ENCODE measurements at regions not wholly inside any gene's neighbourhood (a gene's known extent, or its start where the extent isn't known, plus 50 kb on each side); places are given as distances from the start of the nearest gene placed in this dataset.
"Not testable (repeated sequence)": the region's sequence is repeated elsewhere in the genome, so short reads cannot be mapped to it uniquely, and the experiment has no call there.

DNA sequence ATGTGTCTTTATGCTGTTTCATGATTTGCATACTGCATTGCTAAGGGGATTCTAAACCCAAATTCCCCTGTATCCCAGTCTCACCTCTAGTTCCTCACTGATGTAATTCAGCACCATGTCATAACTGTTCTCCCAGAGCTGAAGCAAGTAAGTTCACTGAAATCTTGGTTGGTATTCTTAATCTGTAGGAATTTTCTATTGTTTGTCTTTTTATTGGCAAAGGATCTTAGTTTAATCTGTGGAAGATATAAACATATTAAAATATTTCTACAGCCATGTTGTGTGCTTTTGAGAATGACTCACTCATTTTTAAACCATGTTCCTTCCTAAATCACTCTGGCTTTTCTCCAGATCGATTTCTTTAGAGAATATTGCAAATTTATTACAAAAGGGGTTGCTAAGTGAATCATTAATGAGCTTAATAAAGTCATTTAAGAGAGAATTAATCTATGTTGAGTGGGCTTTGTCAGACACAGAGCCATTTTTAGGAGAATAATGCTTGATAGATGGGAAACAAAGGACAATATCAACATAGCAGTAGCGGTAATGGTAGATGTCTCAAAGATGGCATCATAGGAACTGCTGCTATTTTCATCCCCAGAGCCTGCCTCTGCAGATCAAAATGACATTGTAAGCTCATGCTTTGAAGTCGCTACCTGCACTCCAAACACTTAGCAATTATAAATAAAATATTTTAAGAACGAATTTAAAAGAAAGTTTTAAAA, 110.0 kb downstream of the ENC1 start:
- DNase-seq, result no peak

DNA sequence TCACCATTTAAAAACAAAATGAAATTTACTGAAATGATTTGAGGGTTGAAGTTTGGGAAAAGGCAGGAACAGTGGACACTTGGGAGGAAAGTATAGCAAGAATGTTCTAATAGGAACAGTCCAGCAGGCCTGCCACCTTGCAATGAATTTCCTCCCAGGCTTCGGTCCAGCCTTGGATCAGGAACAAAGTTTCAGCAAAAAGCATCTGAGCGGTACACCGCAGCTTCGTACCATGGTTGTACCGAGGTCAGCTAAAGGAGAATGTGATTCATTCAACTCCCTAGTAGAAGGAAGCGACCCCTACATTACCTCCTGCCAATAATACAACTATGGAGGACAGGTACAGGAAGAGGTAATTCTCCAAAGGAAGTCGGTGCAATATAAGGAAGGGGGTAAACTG, 111.4 kb downstream of the ENC1 start:
- no peak for DNase-seq

DNA sequence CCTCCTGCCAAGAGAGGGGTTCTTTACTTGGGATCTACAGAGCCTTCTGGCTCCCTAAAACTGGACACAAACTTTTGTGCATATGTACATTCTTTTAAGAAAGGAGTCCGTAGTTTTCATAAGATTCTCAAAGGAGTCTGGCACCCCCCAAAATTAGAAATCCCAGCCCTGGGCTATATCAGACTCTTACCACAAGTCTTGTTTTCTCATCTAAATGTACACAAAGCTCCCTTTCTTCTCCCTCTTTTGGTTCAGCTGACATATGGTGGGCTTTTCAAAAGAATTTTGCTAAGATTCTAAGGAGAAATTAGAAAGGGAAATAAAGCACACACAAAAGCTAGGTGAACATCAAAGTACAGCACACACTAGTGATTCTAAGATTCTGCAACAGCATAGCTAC, 114.4 kb downstream of the ENC1 start:
- no peak for DNase-seq

DNA sequence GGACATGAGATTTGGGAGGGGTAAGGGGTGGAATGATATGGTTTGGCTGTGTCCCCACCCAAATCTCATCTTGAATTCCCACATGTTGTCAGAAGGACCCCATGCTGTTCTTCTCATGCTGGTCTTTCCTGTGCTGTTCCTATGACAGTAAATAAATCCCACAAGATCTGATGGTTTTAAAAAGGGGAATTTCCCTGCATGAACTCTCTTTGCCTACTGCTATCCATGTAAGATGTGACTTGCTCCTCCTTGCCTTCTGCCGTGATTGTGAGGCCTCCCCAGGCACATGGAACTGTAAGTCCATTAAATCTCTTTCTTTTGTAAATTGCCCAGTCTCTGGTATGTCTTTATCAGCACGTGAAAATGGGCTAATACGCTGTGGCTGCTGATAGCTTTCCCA, 115.8 kb downstream of the ENC1 start:
- not testable (repeated sequence) for DNase-seq

DNA sequence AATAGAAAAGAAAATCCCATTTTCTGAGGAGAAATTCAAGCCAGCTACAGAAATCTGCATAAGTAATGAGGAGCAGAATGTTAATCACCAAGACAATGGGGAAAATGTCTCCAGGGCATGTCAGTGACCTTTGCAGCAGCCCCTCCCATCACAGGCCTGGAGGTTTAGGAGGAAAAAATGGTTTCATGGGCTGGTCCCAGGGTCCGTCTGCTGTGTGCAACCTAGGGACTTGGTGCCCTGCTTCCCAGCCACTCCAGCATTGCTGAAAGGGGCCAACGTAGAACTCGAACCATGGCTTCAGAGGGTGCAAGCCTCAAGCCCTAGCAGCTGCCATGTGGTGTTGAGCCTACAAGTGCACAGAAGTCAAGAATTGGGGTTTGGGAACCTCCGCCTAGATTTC, 116.8 kb downstream of the ENC1 start:
- not testable (repeated sequence) for DNase-seq

DNA sequence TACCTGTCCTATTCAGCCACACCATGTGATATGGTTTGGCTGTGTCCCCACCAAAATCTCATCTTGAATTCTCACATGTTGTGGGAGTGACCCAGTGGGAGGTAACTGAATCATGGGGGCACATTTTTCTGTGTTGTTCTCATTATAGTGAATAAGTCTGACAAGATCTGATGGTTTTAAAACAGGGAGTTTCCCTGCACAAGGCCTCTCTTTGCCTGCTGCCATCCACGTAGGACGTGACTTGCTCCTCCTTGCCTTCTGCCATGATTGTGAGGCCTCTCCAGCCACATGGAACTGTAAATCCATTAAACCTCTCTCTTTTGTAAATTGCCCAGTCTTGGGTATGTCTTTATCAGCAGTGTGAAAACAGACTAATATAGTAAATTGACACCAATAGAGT, 117.7 kb downstream of the ENC1 start:
- DNase-seq, result not testable (repeated sequence)

DNA sequence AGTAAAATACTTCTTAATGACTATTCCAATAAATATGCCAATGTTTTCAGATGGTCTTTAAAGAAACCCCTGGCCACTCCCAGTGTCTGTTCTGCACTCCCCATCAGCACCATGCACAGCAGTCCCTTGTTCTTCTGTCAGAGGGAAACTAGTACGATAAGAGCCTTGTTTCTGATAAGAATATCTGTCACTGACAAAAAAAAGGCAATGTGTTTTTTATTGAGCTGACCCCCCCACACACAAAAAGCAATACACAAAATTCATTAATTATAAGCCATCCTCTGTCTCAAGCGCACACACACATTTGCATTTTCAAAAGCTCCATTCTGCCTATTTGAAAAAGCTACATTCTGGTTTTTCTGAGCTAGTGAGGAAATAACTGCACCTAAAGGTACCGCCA, 119.1 kb downstream of the ENC1 start:
- no peak for DNase-seq

DNA sequence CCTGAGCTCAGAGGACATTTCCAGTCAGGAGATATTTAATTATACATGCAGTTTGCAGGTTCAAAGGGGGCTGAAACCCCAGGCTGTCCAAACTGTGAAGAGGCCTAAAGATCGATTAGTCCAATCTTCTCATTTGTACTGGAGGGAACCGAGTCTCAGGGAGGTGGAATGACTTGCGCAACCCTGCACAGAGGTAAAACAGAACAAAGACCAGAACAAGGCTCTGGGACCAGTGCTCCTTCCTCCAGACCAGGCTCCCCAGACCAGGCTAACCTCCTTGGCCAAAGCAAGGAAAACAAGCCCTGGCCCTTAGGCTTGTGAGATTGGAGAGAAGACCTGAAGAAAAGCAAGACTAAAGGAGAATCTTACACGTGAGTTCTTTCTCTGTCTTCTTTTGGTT, 120.8 kb downstream of the ENC1 start:
- no peak for DNase-seq

DNA sequence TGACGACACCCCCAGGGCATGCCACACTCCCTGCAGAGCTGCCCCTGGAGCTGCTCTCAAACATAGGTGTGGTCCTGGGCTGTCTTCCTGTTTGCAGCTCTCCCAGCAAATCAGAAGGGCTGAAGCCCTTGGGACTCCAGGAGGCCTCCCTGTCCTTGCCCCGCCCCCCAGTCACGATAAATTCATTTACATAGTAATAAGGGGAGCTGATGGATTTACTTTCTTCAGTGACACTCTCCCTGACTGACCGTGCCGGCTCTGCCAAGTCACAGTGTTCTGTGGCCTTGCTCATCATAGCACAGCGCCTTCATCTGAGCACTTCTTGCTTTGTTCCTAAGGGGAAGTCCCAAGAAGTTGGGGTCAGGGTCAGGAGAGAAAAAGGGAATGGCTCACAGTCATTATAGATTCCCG, 121.4 kb downstream of the ENC1 start:
- no peak for DNase-seq

DNA sequence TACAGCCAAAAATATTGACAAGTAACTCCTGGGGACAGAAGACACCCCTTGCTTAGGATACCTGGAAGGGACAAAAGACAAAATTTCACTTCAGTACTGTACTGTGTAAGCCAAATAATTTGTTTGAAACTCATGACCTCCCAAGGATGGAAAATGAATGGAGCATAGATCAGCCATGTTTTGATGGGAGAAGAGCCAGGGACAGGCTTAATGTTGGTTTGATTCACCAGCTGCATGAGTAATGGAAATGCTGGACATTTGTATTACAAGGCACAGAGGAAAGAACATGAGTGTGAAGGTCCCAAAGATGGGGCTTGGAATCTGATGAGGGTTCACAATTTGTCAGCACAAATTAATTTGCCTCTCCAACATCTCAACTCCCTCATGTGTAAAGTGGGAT, 122.8 kb downstream of the ENC1 start:
- no peak for DNase-seq

DNA sequence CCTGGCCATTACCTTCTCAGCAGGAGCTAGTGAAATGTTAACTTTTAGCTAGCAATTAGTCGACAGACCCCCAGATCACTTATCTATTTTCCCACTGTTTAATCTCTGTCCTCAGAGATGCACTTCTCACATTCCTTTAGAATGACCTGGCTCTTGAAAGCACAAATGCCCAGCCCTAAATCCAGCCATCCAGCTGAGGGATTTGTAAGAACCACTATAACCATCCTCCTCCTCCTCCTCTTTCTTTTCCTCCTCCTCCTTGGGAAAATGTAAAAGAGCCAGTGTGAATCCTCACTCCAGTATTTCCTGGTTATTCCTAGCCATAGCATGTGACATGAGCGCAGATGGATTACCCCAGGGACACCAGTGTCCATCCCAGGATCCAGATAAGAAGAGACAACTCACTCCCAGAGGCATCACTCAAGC, 124.3 kb downstream of the ENC1 start:
- no peak for DNase-seq

DNA sequence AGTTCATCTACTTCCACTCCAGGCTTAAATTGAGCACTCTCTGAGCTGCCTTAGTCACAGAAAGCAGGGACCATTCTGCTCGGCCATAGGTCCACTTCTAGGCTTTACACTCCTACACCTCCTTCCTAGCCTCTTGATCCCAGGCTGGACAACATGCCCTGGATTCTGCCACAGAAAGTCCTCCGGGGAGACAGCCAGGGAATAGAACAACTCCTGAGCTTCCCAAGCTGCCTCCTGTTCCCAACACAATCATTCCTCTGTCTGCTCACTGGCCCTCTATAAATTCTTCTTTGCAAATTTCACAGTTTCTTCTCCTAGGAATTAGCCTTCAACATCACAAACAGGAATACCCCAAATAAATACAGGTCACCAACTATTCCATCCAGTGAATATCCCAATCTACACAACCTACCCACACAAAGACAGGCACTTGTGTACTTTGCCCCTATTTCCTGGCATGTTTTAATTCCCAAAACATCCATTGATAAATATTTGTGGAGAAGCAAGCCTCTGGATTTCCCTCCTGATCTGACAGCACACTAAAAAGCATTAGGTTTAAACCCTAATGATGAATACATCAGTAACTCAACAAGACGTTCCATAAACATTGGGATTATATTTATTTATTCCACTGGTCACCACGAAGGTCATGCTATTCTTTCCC, 125.5 kb downstream of the ENC1 start:
- no peak for DNase-seq

DNA sequence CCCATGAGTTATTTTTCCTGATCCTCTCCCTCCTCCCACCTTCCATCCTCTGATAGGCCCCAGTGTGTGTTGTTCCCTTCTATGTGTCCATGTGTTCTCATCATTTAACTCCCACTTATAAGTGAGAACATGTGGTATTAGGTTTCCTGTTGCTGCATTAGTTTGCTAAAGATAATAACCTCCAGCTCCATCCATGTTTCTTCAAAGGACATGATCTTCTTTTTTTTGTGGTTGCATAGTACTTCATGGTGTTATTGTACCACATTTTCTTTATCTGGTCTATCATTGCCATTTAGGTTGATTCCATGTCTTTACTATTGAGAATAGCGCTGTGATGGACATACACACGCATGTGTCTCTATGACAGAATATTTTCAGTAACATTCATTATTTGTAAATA, 128.8 kb downstream of the ENC1 start:
- not testable (repeated sequence) for DNase-seq

DNA sequence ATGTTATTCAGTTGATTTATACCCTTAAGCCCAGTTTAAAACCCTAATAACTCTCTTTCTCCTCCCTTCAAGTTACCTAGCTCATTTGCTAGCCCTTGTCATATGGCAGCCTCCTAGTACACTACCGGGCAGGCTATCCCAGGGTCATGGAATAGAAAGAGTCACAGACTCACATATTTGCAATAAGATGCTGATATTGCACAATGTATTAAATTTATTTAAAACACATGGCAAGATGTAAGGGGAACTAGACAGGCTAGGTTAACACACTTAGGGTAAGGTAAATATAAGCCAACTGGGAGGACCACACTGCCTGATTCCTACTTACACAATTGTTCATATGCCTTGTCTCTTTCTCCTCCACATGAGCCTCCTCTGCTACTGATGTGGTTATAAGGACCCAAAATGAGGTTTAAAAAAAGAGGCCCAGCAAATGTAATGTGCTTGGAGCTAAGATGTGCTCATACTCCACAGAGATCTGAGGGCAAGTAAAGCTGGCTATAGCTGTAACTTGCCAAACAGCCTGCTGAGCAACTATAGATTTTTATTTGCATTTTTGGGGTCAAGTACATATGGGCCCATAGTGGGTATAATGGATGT, 130.0 kb downstream of the ENC1 start:
- DNase-seq, result no peak

DNA sequence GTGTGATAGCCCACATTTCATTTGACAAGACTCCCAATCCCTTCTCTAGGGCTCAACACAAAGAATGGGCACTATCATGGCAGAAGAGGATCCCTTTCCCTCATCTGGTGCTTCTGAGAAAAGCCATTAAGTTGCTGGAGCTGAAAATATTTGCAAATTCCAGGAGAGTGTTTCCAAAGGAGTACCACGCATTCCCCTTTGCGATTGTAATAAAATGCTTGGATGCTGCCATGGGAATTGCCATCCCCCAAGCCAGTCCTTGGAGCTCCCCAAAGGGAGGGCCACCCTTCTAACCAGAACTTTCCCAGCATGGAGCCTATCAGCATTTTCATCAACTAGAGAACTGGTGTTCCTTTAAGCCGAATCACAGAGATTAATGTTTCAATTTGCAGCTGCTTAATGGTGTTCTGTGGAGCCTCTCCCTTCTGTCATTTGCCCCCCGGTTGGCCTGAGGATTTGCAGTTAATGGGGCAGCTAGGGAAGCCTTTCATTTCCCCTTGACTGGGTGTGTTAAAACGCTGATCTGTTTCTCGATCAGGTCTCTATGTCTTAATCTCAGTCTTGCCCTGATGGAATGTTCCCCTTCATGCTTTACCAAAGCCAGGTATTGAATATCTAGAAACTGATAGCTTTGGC, 133.0 kb downstream of the ENC1 start:
- no peak for DNase-seq

DNA sequence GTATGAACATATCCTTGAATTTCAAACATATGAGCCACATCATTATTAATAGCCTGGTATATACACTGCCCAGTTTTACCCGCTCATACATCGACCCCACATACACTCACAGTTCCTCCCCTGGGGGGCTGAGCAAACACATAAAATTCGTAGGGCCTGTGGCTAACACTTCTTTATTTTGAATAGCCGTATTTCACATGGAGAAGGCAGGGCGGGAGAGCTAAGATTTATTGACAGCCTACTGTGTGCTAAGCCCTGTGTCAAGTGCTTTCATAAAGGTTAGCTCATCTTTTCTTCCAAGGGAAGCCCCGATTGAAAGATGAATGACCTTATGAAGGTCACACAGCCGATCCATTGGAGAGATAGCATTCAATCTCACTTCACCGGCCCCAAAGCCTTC, 134.4 kb downstream of the ENC1 start:
- DNase-seq, result no peak

DNA sequence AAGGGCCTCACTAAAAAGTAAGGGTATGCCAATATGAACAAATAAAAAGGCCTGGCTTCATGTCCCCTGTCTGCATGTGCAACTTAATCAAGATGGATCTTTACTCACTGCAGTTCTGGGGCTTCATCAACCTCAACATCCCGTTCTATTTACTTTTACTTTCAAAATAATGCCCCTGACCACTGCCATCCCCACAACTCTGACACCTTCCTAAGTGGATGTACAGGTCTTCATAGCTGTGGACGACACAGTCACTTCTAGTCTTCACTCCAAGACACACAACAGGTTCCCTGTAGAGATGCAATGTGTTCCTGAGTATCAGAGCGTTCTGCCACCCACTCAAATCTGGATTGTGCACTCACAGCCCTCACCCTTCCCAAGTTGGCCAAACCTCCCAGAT, 136.1 kb downstream of the ENC1 start:
- no peak for DNase-seq

DNA sequence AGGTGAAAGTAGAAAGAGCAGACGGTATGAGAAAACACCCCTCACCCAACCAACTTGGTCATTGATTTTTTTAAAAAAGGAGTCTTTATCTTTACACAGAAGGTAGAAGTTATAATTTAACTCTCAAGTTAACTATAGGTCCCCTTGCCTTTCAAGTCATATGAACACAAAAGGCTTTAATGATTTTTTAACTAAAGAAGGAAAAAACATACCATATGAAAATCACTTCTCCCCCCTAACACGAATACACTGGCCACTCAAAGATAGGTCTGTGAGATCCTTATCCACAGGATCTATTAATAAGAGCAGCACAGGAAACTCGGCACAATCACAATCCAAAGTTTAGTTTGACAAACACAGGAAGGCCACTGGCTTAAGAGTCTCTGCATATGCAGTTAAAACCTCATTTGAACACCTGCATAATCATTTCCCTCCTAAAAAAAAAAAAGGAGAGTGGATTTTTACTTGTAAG, 138.0 kb downstream of the ENC1 start:
- no peak for DNase-seq

DNA sequence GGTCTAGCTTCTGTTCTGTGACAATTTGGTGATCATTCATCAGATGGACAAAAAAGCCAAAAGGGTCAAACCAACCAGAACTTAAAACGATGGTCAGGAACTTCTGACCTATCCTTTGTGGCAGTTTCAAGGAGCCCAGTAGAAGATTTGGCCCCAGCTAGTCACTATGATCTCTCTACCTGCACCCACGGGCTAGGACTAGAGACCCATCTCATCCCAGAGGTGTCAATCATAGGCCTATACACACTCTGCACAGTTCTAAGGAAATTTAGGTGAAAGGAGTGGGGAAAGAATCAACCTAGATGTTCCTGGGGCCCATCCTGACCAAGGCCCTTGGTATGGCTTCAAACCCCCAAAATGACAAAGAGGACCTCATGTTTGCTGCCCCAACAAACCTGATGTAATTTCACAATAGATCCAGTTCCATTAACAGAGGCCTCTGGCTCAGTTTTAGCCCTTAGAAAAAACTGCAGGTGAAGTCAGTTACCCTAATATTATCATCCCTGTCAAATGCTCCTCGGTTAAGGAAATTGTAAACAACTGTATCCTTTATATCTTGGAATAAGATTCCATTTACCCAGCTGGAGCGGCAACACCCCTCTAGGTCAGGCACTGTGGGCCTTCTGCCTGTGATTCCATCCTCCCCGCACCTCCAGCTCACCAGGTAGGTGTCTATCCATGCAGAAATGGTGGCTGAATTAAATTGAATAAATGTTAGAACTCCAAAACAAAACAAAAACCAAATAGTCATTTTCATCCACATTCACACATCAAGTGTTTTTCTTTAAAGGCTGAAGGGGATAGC, 138.7 kb downstream of the ENC1 start:
- no peak for DNase-seq

DNA sequence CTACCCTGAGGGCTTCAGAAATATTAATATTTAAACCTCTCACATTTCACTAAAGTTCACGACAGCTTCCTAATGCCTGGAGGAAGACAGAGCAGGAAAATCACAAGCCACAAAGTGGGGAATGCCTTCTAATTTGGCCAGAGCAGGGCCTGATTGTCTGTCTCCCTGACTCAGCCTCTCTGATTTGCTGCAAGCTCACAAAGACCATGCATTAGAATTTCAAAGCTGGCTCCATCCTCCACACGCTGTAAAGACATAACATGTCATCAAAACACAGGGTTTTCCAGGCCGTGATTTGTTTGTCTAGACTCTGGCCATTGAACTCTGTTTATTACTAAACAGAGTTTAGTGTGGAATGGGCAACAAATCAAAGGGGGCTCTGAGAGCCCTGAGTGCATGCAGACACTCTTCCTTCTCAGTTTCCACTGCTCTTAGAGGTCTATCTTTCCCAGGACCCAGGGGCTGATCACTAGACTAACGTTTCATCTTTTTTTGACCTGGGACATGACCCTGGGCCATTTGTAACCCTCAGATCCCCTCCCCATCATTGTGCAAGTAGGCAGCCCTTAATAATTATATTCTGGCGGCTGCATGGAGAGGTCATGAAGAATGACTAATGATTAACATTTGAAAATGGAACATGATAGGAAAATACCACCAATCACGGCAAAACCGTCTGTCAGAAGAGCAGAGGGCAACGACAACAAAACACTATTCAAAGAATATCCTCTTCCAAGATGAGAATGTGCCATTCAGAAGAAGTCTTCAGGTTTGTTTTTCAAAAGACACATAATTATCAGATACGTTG, 140.2 kb downstream of the ENC1 start:
- DNase-seq, result peak; percentile 50

DNA sequence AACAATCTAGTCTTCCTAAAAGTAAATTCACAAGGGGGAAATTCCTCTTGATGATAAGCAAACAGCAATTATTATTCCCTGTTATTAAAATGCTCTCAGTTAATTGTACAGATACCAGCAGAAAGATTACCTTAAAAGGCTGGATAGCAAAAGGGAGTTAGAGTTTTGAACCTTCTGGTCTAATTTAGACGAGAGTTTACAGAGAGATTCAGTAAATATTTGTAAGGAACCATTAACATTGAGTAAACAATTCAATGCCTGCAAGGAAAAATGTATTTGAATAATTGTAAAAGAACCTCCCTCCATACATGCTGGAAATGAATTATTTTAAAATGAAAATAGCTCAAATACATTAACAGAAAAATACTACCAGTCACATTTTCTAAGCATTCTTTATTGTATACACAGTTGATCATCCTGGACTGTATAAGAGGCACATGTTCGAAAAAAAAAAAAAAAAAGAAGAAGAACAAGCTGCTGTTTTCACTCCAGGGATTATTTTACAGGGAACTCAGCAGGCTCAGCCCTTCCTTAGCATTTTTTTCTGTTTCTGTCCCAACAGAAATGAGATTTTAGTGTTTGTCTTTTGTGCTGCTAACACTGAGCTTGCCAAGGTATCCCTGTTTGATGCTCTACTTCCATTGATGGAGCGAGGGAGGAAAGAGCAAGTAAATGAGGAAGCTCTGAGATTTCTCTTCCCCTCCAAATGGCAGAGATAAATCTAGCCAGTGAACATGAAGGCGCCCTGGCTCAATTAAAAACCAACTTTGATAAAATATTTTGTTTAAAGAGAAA, 141.1 kb downstream of the ENC1 start:
- peak; percentile 50 for DNase-seq

Measured in NCI-H526 treated with DMSO at 0.1 percent for 48 hours (cell line).